ENCODE measurements at regions not wholly inside any gene's neighbourhood (a gene's known extent, or its start where the extent isn't known, plus 50 kb on each side); places are given as distances from the start of the nearest gene placed in this dataset.
A peak's percentile ranks its signal among the peaks of the same experiment; 100 is the strongest.
"Not testable (repeated sequence)": the region's sequence is repeated elsewhere in the genome, so short reads cannot be mapped to it uniquely, and the experiment has no call there.

DNA sequence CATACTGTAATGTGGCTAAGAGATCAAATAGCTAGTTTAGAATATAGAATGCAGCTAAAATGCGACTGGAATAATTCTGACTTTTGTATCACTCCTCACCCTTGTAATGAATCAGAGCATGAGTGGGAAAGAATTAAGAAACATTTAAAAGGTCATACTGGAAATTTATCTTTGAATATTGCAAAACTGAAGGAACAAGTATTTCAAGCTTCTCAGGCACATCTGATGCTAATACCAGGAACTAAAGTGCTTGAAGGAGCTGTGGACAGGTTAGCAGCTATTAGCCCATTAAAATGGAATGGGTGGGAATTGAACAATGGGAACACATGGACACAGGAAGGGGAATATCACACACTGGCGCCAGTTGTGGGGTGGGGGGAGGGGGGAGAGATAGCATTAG is 144.2 kb upstream of the ZNF91 start:
- Histone ChIP-seq H3K9ac (ENCODE audit: low read depth in 1 of 2, low read length in 2 of 2) (no peak overlapping the region), H3K9me3 (ENCODE audit: control insufficient read depth in 1 of 2, low read length in 2 of 2) (peaks cover 8 to 20% of the 10 kb centered on the region in 2 donors), H3K27ac (ENCODE audit: low read depth, low read length) (no peak overlapping the region), H3K4me3 (ENCODE audit: low read depth in 1 of 2, low read length in 2 of 2) (no peak overlapping the region), H3K36me3 (ENCODE audit: control insufficient read depth in 1 of 2, insufficient read depth in 2 of 2, low read length in 2 of 2) (no peaks in the 10 kb centered on the region), H3K4me1 (ENCODE audit: control insufficient read depth in 1 of 2, insufficient read depth in 2 of 2, low read length in 2 of 2) (no peaks in the 10 kb centered on the region), H3K27me3 (ENCODE audit: control insufficient read depth in 1 of 2, insufficient read depth in 2 of 2, low read length in 2 of 2) (no peaks in the 10 kb centered on the region)

DNA sequence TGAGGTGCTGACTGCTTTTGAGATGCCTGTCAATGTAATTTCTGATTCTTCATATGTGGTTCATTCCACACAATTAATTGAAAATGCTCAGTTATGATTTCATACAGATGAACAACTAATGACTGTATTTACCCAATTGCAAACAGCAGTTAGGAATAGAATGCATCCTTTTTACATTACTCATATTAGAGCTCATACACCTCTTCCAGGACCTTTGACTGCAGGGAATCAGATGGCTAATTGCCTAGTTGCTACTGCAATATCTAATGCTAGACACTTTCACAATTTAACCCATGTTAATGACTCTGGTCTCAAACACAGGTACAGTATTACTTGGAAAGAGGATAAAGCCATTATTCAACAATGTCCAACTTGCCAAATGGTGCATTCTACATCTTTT is 141.9 kb upstream of the ZNF91 start:
- H3K4me1 ChIP-seq (ENCODE audit: control insufficient read depth in 1 of 2, insufficient read depth in 2 of 2, low read length in 2 of 2); H3K27ac ChIP-seq (ENCODE audit: low read depth, low read length); H3K27me3 ChIP-seq (ENCODE audit: control insufficient read depth in 1 of 2, insufficient read depth in 2 of 2, low read length in 2 of 2); H3K4me3 ChIP-seq (ENCODE audit: low read depth in 1 of 2, low read length in 2 of 2); H3K9ac ChIP-seq (ENCODE audit: low read depth in 1 of 2, low read length in 2 of 2); H3K36me3 ChIP-seq (ENCODE audit: control insufficient read depth in 1 of 2, insufficient read depth in 2 of 2, low read length in 2 of 2): not testable (repeated sequence)
- peaks cover 3 to 13% of the 10 kb centered on the region in 2 donors for H3K9me3 ChIP-seq (ENCODE audit: control insufficient read depth in 1 of 2, low read length in 2 of 2)

DNA sequence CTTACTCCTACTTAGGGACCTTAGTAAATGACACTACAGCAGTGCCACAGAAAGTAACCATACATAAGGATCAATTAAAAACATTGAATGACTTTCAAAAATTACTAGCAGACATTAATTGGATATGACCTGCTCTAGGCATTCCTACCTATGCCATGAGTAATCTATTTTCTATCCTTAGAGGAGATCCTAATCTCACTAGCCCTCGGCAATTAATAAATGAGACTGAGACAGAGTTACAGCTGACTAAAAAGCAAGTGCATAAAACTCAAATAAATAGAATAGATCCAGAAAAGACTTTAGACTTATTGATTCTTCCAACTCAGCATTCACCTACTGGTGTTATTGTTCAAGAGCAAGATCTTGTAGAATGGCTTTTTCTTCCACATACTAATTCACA is 141.1 kb upstream of the ZNF91 start:
- not testable (repeated sequence) for H3K27me3 ChIP-seq (ENCODE audit: control insufficient read depth in 1 of 2, insufficient read depth in 2 of 2, low read length in 2 of 2); H3K4me1 ChIP-seq (ENCODE audit: control insufficient read depth in 1 of 2, insufficient read depth in 2 of 2, low read length in 2 of 2); H3K36me3 ChIP-seq (ENCODE audit: control insufficient read depth in 1 of 2, insufficient read depth in 2 of 2, low read length in 2 of 2); H3K9ac ChIP-seq (ENCODE audit: low read depth in 1 of 2, low read length in 2 of 2); H3K27ac ChIP-seq (ENCODE audit: low read depth, low read length); H3K4me3 ChIP-seq (ENCODE audit: low read depth in 1 of 2, low read length in 2 of 2)
- H3K9me3 ChIP-seq (ENCODE audit: control insufficient read depth in 1 of 2, low read length in 2 of 2): peaks cover 8 to 13% of the 10 kb centered on the region in 2 donors

DNA sequence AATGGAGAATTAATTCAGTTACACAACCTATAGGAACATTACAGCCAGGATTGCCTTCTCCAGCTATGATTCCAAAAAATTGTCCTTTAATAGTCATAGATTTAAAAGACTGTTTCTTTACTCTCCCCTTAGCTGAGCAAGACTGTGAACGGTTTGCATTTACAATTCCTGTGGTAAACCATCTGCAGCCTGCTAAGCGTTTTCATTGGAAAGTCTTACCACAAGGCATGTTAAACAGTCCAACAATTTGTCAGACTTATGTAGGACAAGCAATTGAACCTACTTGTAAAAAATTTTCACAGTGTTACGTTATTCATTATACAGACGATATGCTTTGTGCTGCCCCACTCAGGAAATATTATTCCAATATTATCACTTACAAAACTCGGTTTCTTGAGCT is 140.6 kb upstream of the ZNF91 start:
- not testable (repeated sequence) for H3K4me3 ChIP-seq (ENCODE audit: low read depth in 1 of 2, low read length in 2 of 2); H3K27ac ChIP-seq (ENCODE audit: low read depth, low read length); H3K4me1 ChIP-seq (ENCODE audit: control insufficient read depth in 1 of 2, insufficient read depth in 2 of 2, low read length in 2 of 2); H3K27me3 ChIP-seq (ENCODE audit: control insufficient read depth in 1 of 2, insufficient read depth in 2 of 2, low read length in 2 of 2); H3K36me3 ChIP-seq (ENCODE audit: control insufficient read depth in 1 of 2, insufficient read depth in 2 of 2, low read length in 2 of 2); H3K9ac ChIP-seq (ENCODE audit: low read depth in 1 of 2, low read length in 2 of 2)
- peaks cover 9 to 12% of the 10 kb centered on the region in 2 donors for H3K9me3 ChIP-seq (ENCODE audit: control insufficient read depth in 1 of 2, low read length in 2 of 2)

DNA sequence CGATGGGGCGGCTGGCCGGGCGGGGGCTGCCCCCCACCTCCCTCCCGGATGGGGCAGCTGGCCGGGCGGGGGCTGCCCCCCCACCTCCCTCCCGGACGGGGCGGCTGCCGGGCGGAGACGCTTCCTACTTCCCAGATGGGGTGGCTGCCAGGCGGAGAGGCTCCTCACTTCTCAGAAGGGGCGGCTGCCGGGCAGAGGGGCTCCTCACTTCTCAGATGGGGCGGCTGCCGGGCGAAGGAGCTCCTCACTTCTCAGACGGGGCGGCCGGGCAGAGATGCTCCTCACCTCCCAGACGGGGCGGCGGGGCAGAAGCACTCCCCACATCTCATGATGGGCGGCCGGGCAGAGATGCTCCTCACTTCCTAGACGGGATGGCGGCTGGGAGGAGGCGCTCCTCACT is 138.2 kb upstream of the ZNF91 start:
- not testable (repeated sequence) for H3K36me3 ChIP-seq (ENCODE audit: control insufficient read depth in 1 of 2, insufficient read depth in 2 of 2, low read length in 2 of 2); H3K27ac ChIP-seq (ENCODE audit: low read depth, low read length); H3K4me3 ChIP-seq (ENCODE audit: low read depth in 1 of 2, low read length in 2 of 2); H3K4me1 ChIP-seq (ENCODE audit: control insufficient read depth in 1 of 2, insufficient read depth in 2 of 2, low read length in 2 of 2); H3K27me3 ChIP-seq (ENCODE audit: control insufficient read depth in 1 of 2, insufficient read depth in 2 of 2, low read length in 2 of 2); H3K9ac ChIP-seq (ENCODE audit: low read depth in 1 of 2, low read length in 2 of 2)
- peaks cover 19 to 25% of the 10 kb centered on the region in 2 donors for H3K9me3 ChIP-seq (ENCODE audit: control insufficient read depth in 1 of 2, low read length in 2 of 2)

DNA sequence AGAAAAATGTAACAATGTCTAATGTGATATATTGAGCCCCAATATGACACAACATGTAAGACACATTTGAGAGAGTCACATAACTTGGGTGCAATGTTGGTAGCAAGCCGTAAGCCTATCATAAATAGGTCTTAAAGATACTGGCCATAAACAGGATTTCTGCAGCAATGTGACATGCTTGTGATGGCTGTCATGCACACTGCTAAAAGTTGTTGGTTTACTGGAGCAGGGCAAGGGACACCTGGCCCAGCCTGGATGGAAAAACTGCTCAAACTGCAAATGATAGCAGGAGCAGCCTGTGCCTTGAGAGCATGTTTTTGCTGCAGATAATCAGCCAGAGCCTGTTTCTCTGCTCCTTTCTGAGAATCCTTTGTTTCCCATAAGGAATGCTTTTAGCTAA is 136.7 kb upstream of the ZNF91 start:
- H3K9me3 ChIP-seq (ENCODE audit: control insufficient read depth in 1 of 2, low read length in 2 of 2): peaks cover 25 to 31% of the 10 kb centered on the region in 2 donors
- no peaks in the 10 kb centered on the region for H3K36me3 ChIP-seq (ENCODE audit: control insufficient read depth in 1 of 2, insufficient read depth in 2 of 2, low read length in 2 of 2)
- H3K9ac ChIP-seq (ENCODE audit: low read depth in 1 of 2, low read length in 2 of 2): no peak overlapping the region
- H3K4me3 ChIP-seq (ENCODE audit: low read depth in 1 of 2, low read length in 2 of 2): no peak overlapping the region
- H3K27ac ChIP-seq (ENCODE audit: low read depth, low read length): no peak overlapping the region
- H3K4me1 ChIP-seq (ENCODE audit: control insufficient read depth in 1 of 2, insufficient read depth in 2 of 2, low read length in 2 of 2): no peaks in the 10 kb centered on the region
- H3K27me3 ChIP-seq (ENCODE audit: control insufficient read depth in 1 of 2, insufficient read depth in 2 of 2, low read length in 2 of 2): no peaks in the 10 kb centered on the region

DNA sequence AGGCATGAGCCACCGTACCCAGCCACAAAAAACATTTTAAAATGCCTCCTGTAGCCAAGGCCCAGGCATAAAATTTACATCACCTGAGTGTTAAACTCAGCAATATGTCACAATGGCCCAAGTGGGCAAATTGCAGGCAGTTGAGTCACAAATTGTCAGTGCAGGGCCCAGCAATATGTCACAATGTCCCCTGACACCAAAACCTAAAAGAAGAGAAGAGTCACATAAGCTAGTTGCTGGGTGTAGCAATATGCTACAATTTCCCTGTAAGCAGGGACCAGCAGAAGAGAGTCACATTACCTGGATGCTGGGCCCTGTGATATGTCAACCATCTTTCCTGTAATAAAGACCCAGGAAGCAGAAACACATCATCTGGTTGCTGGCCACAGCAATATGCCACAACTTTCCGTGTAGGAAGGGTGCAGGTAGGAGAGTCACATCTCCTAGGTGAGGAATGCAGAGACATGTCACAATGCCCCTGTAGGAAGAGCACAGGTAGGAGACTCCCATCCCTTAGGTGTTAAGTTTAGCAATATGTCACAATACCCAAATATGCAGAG is 136.0 kb upstream of the ZNF91 start:
- Histone ChIP-seq H3K9me3 (ENCODE audit: control insufficient read depth in 1 of 2, low read length in 2 of 2) (peaks cover 25 to 37% of the 10 kb centered on the region in 2 donors), H3K36me3 (ENCODE audit: control insufficient read depth in 1 of 2, insufficient read depth in 2 of 2, low read length in 2 of 2) (no peaks in the 10 kb centered on the region), H3K4me3 (ENCODE audit: low read depth in 1 of 2, low read length in 2 of 2) (no peak overlapping the region), H3K4me1 (ENCODE audit: control insufficient read depth in 1 of 2, insufficient read depth in 2 of 2, low read length in 2 of 2) (peaks cover 0 to under 1% of the 10 kb centered on the region in 2 donors), H3K9ac (ENCODE audit: low read depth in 1 of 2, low read length in 2 of 2) (no peak overlapping the region), H3K27ac (ENCODE audit: low read depth, low read length) (no peak overlapping the region), H3K27me3 (ENCODE audit: control insufficient read depth in 1 of 2, insufficient read depth in 2 of 2, low read length in 2 of 2) (no peaks in the 10 kb centered on the region)

DNA sequence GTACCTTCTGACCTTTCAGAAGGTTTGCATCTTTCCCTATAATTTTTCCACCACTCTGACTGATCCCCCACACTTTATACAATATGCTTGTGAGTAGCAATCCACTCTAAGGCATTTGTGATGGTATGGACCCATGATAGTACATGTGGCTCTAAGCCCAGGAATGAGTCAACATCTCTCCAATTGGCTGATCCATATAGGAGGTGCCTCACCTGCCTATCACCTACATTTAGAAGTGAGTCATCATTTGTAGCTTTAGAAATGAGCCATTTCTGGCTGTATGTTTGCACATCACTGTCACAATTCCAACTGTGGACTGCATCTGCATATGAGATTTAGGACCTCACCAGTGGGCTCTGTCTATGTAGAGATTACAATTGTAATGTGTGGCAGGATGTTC is 133.1 kb upstream of the ZNF91 start:
- Histone ChIP-seq H3K4me1 (ENCODE audit: control insufficient read depth in 1 of 2, insufficient read depth in 2 of 2, low read length in 2 of 2) (peaks cover 4 to 6% of the 10 kb centered on the region in 2 donors), H3K27me3 (ENCODE audit: control insufficient read depth in 1 of 2, insufficient read depth in 2 of 2, low read length in 2 of 2) (no peaks in the 10 kb centered on the region), H3K36me3 (ENCODE audit: control insufficient read depth in 1 of 2, insufficient read depth in 2 of 2, low read length in 2 of 2) (no peaks in the 10 kb centered on the region), H3K4me3 (ENCODE audit: low read depth in 1 of 2, low read length in 2 of 2) (no peak overlapping the region), H3K9ac (ENCODE audit: low read depth in 1 of 2, low read length in 2 of 2) (no peak overlapping the region), H3K9me3 (ENCODE audit: control insufficient read depth in 1 of 2, low read length in 2 of 2) (peaks cover 32 to 53% of the 10 kb centered on the region in 2 donors), H3K27ac (ENCODE audit: low read depth, low read length) (no peak overlapping the region)

DNA sequence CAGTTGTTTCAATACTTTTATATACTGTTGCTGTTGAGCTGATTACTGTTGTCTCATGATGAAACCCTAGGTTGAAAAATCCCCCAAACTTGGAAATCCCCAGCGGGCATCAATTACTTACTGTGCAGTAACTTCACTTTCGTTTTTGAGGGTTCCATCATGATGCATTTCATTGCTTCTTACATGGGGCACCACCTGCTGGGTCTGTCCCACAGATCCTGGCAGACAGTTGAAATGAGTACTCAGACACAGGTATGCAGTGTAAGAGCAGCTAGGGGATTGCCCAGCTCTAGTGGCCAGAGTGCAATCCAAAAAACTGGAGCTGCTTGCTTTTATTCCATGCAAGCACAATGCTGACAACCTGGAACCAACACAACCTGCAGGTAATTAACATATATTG is 132.5 kb upstream of the ZNF91 start:
- Histone ChIP-seq H3K27me3 (ENCODE audit: control insufficient read depth in 1 of 2, insufficient read depth in 2 of 2, low read length in 2 of 2) (no peaks in the 10 kb centered on the region), H3K36me3 (ENCODE audit: control insufficient read depth in 1 of 2, insufficient read depth in 2 of 2, low read length in 2 of 2) (no peaks in the 10 kb centered on the region), H3K9ac (ENCODE audit: low read depth in 1 of 2, low read length in 2 of 2) (no peak overlapping the region), H3K4me1 (ENCODE audit: control insufficient read depth in 1 of 2, insufficient read depth in 2 of 2, low read length in 2 of 2) (peaks cover 4 to 6% of the 10 kb centered on the region in 2 donors), H3K4me3 (ENCODE audit: low read depth in 1 of 2, low read length in 2 of 2) (no peak overlapping the region), H3K9me3 (ENCODE audit: control insufficient read depth in 1 of 2, low read length in 2 of 2) (peaks cover 32 to 53% of the 10 kb centered on the region in 2 donors), H3K27ac (ENCODE audit: low read depth, low read length) (no peak overlapping the region)

DNA sequence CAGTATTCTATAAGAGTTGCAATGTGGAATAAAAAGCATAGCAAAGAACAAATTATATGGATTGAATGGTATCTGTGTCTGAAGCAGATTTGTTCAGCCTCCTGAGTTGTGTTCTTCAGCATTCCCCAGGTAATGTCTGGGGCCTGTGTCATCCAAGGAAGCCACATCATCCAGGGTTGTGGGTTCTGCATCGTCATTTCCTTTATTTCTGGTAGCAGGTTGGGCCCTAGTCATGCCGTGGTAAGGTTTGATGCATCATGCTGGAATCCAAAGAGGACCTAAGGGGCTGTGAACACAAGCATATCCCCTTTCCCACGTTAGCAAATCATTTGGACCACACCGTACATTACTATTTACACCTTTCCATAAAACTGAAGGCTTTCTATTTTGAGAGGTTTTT is 131.0 kb upstream of the ZNF91 start:
- peak overlapping the region in 1 of 2 donors; percentile 20 for H3K4me3 ChIP-seq (ENCODE audit: low read depth in 1 of 2, low read length in 2 of 2)
- H3K36me3 ChIP-seq (ENCODE audit: control insufficient read depth in 1 of 2, insufficient read depth in 2 of 2, low read length in 2 of 2): no peaks in the 10 kb centered on the region
- H3K9ac ChIP-seq (ENCODE audit: low read depth in 1 of 2, low read length in 2 of 2): no peak overlapping the region
- H3K4me1 ChIP-seq (ENCODE audit: control insufficient read depth in 1 of 2, insufficient read depth in 2 of 2, low read length in 2 of 2): peaks cover 4 to 6% of the 10 kb centered on the region in 2 donors
- peaks cover 24 to 49% of the 10 kb centered on the region in 2 donors for H3K9me3 ChIP-seq (ENCODE audit: control insufficient read depth in 1 of 2, low read length in 2 of 2)
- H3K27me3 ChIP-seq (ENCODE audit: control insufficient read depth in 1 of 2, insufficient read depth in 2 of 2, low read length in 2 of 2): no peaks in the 10 kb centered on the region
- no peak overlapping the region for H3K27ac ChIP-seq (ENCODE audit: low read depth, low read length)

Measured in duodenal mucosa (tissue), 2 donors.